ENCODE measurements at regions not wholly inside any gene's neighbourhood (a gene's known extent, or its start where the extent isn't known, plus 50 kb on each side); places are given as distances from the start of the nearest gene placed in this dataset.

GRCh38 chrX:33385546-33385945 is 174.2 kb upstream of the DMD start:
- TF ChIP-seq REST (IDR thresholded peaks at IDR 0.05; ENCODE audit: insufficient replicate concordance, low read depth): no peak
- TF ChIP-seq CTCF (IDR thresholded peaks at IDR 0.05; ENCODE audit: insufficient read depth, low read length): no peak
- TF ChIP-seq SPI1 (IDR thresholded peaks at IDR 0.05; ENCODE audit: borderline replicate concordance, low read depth): no peak
- no peak for TF ChIP-seq POLR2AphosphoS5 (IDR thresholded peaks at IDR 0.05; ENCODE audit: low read depth)
- no peak for TF ChIP-seq GABPA (IDR thresholded peaks at IDR 0.05; ENCODE audit: low read depth)
- DNase-seq (ENCODE audit: low read depth in 1 of 2, low spot score in 1 of 2): no peak
- Histone ChIP-seq H3K27ac (replicated peaks) (no peak overlapping the region), H3K27me3 (ENCODE audit: insufficient read depth, poor library complexity, severe bottlenecking) (no peaks in the 10 kb centered on the region), H3K4me3 (replicated peaks; ENCODE audit: insufficient read depth, low read length) (no peak overlapping the region)

GRCh38 chrX:33379839-33380238 is 168.5 kb upstream of the DMD start:
- Histone ChIP-seq H3K4me3 (replicated peaks; ENCODE audit: insufficient read depth, low read length) (no peak overlapping the region), H3K27me3 (ENCODE audit: insufficient read depth, poor library complexity, severe bottlenecking) (no peaks in the 10 kb centered on the region), H3K27ac (replicated peaks) (no peak overlapping the region)
- no peak for DNase-seq (ENCODE audit: low read depth in 1 of 2, low spot score in 1 of 2)
- no peak for TF ChIP-seq CTCF (IDR thresholded peaks at IDR 0.05; ENCODE audit: insufficient read depth, low read length)
- TF ChIP-seq GABPA (IDR thresholded peaks at IDR 0.05; ENCODE audit: low read depth): no peak
- TF ChIP-seq SPI1 (IDR thresholded peaks at IDR 0.05; ENCODE audit: borderline replicate concordance, low read depth): no peak
- TF ChIP-seq POLR2AphosphoS5 (IDR thresholded peaks at IDR 0.05; ENCODE audit: low read depth): no peak
- no peak for TF ChIP-seq REST (IDR thresholded peaks at IDR 0.05; ENCODE audit: insufficient replicate concordance, low read depth)

GRCh38 chrX:33357606-33358005 is 146.3 kb upstream of the DMD start:
- TF ChIP-seq REST (IDR thresholded peaks at IDR 0.05; ENCODE audit: insufficient replicate concordance, low read depth): no peak
- TF ChIP-seq GABPA (IDR thresholded peaks at IDR 0.05; ENCODE audit: low read depth): no peak
- no peak for TF ChIP-seq POLR2AphosphoS5 (IDR thresholded peaks at IDR 0.05; ENCODE audit: low read depth)
- TF ChIP-seq CTCF (IDR thresholded peaks at IDR 0.05; ENCODE audit: insufficient read depth, low read length): no peak
- no peak for TF ChIP-seq SPI1 (IDR thresholded peaks at IDR 0.05; ENCODE audit: borderline replicate concordance, low read depth)
- Histone ChIP-seq H3K27ac (replicated peaks) (no peak overlapping the region), H3K4me3 (replicated peaks; ENCODE audit: insufficient read depth, low read length) (no peak overlapping the region), H3K27me3 (ENCODE audit: insufficient read depth, poor library complexity, severe bottlenecking) (no peaks in the 10 kb centered on the region)
- DNase-seq (ENCODE audit: low read depth in 1 of 2, low spot score in 1 of 2): no peak

Data from HL-60 (cell line).